Thyroid gland (tissue), 4 donors: ENCODE measurements at regions not wholly inside any gene's neighbourhood (a gene's known extent, or its start where the extent isn't known, plus 50 kb on each side); places are given as distances from the start of the nearest gene placed in this dataset.

Source experiments
- POLR2A ChIP-seq, 2 donors: fragments of 450-650 bp; IDR thresholded peaks; one replicate each; pipeline ENCODE4 v1.6.1; 2017; ENCODE audit warnings: antibody characterized with exemption in 2 of 2, mild to moderate bottlenecking in 2 of 2, moderate library complexity in 1 of 2
- TF ChIP-seq, protein P1 (sequence below), 6 experiments: fragments of 200-600 bp in 3 of 6; fragments of 450-650 bp in 3 of 6; sonication (generic) in 3 of 6; IDR thresholded peaks; one replicate each; pipeline ENCODE4 v1.5.1; 2016 to 2019; ENCODE audit warnings: antibody characterized with exemption in 6 of 6, mild to moderate bottlenecking in 2 of 6, inconsistent platforms in 1 of 6, moderate library complexity in 1 of 6

DNA sequence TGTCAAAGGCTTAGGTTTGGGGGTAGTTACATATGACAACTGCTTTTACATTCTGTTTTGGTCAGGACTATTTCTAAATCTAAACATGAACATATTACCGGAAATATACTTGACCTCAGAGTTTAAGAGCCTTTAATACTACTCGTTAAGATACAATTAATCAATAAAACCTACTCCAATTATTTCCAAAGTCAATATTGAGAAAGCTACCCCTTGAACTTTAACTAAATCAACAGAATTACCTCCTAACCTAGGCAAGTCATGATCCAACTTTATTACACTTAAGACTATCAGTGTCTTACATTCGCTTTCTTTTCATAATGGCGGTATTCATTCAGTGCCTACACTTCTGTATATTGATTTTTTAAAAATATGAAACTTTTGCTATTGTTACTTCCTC is 107.7 kb downstream of the RAP2B start:
- TF ChIP-seq POLR2A (IDR thresholded peaks at IDR 0.05) = no peak
- TF ChIP-seq, protein P1, sequence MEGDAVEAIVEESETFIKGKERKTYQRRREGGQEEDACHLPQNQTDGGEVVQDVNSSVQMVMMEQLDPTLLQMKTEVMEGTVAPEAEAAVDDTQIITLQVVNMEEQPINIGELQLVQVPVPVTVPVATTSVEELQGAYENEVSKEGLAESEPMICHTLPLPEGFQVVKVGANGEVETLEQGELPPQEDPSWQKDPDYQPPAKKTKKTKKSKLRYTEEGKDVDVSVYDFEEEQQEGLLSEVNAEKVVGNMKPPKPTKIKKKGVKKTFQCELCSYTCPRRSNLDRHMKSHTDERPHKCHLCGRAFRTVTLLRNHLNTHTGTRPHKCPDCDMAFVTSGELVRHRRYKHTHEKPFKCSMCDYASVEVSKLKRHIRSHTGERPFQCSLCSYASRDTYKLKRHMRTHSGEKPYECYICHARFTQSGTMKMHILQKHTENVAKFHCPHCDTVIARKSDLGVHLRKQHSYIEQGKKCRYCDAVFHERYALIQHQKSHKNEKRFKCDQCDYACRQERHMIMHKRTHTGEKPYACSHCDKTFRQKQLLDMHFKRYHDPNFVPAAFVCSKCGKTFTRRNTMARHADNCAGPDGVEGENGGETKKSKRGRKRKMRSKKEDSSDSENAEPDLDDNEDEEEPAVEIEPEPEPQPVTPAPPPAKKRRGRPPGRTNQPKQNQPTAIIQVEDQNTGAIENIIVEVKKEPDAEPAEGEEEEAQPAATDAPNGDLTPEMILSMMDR (IDR thresholded peaks at IDR 0.05) = no peak
